ENCODE measurements at regions not wholly inside any gene's neighbourhood (a gene's known extent, or its start where the extent isn't known, plus 50 kb on each side); places are given as distances from the start of the nearest gene placed in this dataset.

DNA sequence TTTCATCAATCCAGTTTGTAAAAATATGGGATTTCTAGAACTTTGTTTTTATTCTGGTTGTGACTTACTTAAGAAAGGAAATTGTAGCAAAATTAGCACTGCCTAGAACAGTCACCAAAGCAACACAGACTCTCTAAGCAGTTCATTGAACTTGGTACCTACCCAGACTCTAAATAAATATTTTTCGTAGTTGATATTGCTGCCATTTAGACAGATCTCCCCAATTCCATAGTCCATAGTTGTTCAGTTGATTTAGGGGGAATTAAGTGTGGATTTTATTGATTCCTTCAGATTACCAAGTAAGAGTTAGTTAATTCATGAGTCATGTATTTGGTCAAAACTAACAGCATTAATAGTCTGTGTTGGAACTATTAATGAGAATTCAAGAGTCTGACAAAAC, 822.5 kb downstream of the DHX35 start:
- no peak overlapping the region for H3K4me3 ChIP-seq (ENCODE audit: extremely low read depth in 1 of 4, insufficient read depth in 2 of 4, low read depth in 3 of 4, low read length in 4 of 4)
- no peak overlapping the region for H4K91ac ChIP-seq (replicated peaks; ENCODE audit: insufficient read length, low read length)
- POLR2A ChIA-PET (ENCODE audit: partially characterized antibody), result no interaction called here
- no peak overlapping the region for H2BK5ac ChIP-seq (ENCODE audit: low read depth, low read length)
- no peak overlapping the region for H2BK12ac ChIP-seq (ENCODE audit: low read depth, low read length)
- no peaks in the 10 kb centered on the region for H3K23me2 ChIP-seq (ENCODE audit: low read depth, low read length)
- H3K23ac ChIP-seq (ENCODE audit: insufficient read length), result no peak overlapping the region
- DNase-seq (ENCODE audit: low read depth in 1 of 2, low spot score in 2 of 2), result no peak
- H3K27ac ChIP-seq (ENCODE audit: low read depth, low read length), result no peak overlapping the region
- no peak overlapping the region for H2BK20ac ChIP-seq (ENCODE audit: low read length)
- no peaks in the 10 kb centered on the region for H3K36me3 ChIP-seq (ENCODE audit: control insufficient read depth in 2 of 4, insufficient read depth in 4 of 4, low read length in 3 of 4)
- no peaks in the 10 kb centered on the region for H3K27me3 ChIP-seq (replicated peaks in 1 of 4; ENCODE audit: control insufficient read depth in 3 of 4, extremely low read depth in 1 of 4, insufficient read depth in 3 of 4, low read length in 3 of 4)
- no peak overlapping the region for H2AK5ac ChIP-seq (ENCODE audit: low read depth, low read length)
- H4K20me1 ChIP-seq (replicated peaks in 1 of 2; ENCODE audit: control insufficient read depth in 1 of 2, insufficient read depth in 2 of 2, low read length in 2 of 2), result no peaks in the 10 kb centered on the region
- no peak overlapping the region for H3K14ac ChIP-seq (ENCODE audit: insufficient read length)
- H3K4ac ChIP-seq (replicated peaks; ENCODE audit: insufficient read length, low read depth, low read length), result no peak overlapping the region
- H3K79me2 ChIP-seq (ENCODE audit: control insufficient read depth in 1 of 2, insufficient read depth in 2 of 2, low read length in 2 of 2), result no peaks in the 10 kb centered on the region
- no peak for FAIRE-seq
- H2BK15ac ChIP-seq (ENCODE audit: low read length), result no peak overlapping the region
- CTCF ChIA-PET (ENCODE audit: partially characterized antibody), result interaction anchor here (0.8 kb wide), 1 partner anchor 466 kb away, joined by 4 read pairs; no protein-coding TSS in a partner anchor
- no peaks in the 10 kb centered on the region for H3K79me1 ChIP-seq (ENCODE audit: low read depth, low read length)
- H3K4me1 ChIP-seq (replicated peaks in 1 of 4; ENCODE audit: control insufficient read depth in 3 of 4, insufficient read depth in 4 of 4, low read length in 3 of 4), result peaks cover 0 to 3% (median 0%) of the 10 kb centered on the region in 4 experiments; a peak in 1 of 7 replicates
- no peak overlapping the region for H2AFZ ChIP-seq (ENCODE audit: low read length)
- WGBS, 2 experiments (ENCODE audit: extremely low coverage in 1 of 2, insufficient coverage in 1 of 2, insufficient read length in 1 of 2, insufficient replicate concordance in 2 of 2, low coverage in 1 of 2, low lambda C conversion rate in 2 of 2, missing lambda C conversion rate in 1 of 2), result 100% methylated on average over 1 of the region's 1 CpG; no CpG with 5 or more reads in 1 of the 2 experiments
- H3K9ac ChIP-seq (replicated peaks in 1 of 4; ENCODE audit: extremely low read depth in 1 of 4, low read depth in 3 of 4, low read length in 3 of 4), result no peak overlapping the region
- H4K5ac ChIP-seq (ENCODE audit: insufficient read length, low read depth, low read length), result no peak overlapping the region
- peaks cover 0 to 5% of the 10 kb centered on the region in 2 experiments; a peak in 1 of 4 replicates for H3K9me3 ChIP-seq (ENCODE audit: insufficient read depth in 2 of 2, low read depth in 1 of 2, low read length in 1 of 2)
- H3K18ac ChIP-seq (ENCODE audit: extremely low read depth, low read length), result no peak overlapping the region
- no peak overlapping the region for H4K8ac ChIP-seq (ENCODE audit: extremely low read depth, insufficient read depth, low read length)
- H3K56ac ChIP-seq (replicated peaks; ENCODE audit: insufficient read length, low read depth, low read length), result no peak overlapping the region
- no peak overlapping the region for H2BK120ac ChIP-seq (replicated peaks; ENCODE audit: low read depth, low read length)
- TF ChIP-seq SUZ12 (IDR thresholded peaks at IDR 0.05; ENCODE audit: low read length) (no peak), GABPA (IDR thresholded peaks at IDR 0.05; ENCODE audit: borderline replicate concordance, insufficient read depth, low read length) (no peak), TAF1 (IDR thresholded peaks at IDR 0.05; ENCODE audit: low read depth, low read length) (no peak), SIN3A (conservative IDR thresholded peaks at IDR 0.05 in 1 of 2, IDR thresholded peaks at IDR 0.05 in 1 of 2; ENCODE audit: low read depth in 1 of 2, low read length in 2 of 2) (no peak)
- no peak overlapping the region for H3K4me2 ChIP-seq (ENCODE audit: insufficient read depth in 1 of 2, low read depth in 2 of 2, low read length in 2 of 2)
